ENCODE measurements at regions not wholly inside any gene's neighbourhood (a gene's known extent, or its start where the extent isn't known, plus 50 kb on each side); places are given as distances from the start of the nearest gene placed in this dataset.

DNA sequence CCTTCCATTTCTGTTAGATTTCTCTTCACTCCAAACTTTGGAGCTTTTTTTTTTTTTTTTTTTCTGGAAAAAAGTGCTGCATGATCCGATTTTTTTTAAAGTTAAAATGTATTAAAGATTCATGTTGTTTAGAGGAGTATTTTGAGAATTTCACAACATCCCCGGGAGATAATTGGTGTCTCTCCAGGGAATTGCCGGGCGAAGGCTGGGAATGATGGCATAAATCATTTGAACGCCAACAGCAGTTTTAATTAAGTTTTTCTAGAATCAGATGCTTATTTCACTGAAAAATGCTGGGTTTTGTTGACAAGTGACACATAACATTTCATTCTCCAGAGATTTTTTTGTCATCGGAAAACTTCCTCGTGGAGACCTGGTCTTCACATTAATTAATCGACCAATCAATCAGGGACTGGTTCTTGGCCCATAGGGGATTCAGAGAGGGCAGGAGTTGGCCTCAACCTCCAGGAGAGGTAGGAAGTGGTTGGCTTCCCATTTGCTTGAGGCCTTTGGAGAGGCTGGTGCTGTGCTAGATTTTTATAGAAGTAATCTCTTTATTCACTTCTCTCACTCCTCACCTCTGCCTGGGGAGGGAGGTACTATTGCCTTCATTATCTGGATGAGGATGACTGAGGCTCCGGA is 439.4 kb downstream of the TYW1 start:
- H3K36me3 ChIP-seq: no peaks in the 10 kb centered on the region
- H3K4me2 ChIP-seq: no peak overlapping the region
- H3K4me3 ChIP-seq: no peak overlapping the region
- H3K27ac ChIP-seq: no peak overlapping the region
- TF ChIP-seq Cebpa-rat (IDR thresholded peaks at IDR 0.05): no peak
- peaks cover 12 to 31% (median 23%) of the 10 kb centered on the region in 11 experiments; a peak in 21 of 22 replicates for H3K9me3 ChIP-seq (replicated peaks in 1 of 11)
- no peaks in the 10 kb centered on the region for H3K27me3 ChIP-seq
- no peaks in the 10 kb centered on the region for H3K4me1 ChIP-seq
- H4K20me1 ChIP-seq: no peaks in the 10 kb centered on the region
- no peak overlapping the region for H3K9ac ChIP-seq

DNA sequence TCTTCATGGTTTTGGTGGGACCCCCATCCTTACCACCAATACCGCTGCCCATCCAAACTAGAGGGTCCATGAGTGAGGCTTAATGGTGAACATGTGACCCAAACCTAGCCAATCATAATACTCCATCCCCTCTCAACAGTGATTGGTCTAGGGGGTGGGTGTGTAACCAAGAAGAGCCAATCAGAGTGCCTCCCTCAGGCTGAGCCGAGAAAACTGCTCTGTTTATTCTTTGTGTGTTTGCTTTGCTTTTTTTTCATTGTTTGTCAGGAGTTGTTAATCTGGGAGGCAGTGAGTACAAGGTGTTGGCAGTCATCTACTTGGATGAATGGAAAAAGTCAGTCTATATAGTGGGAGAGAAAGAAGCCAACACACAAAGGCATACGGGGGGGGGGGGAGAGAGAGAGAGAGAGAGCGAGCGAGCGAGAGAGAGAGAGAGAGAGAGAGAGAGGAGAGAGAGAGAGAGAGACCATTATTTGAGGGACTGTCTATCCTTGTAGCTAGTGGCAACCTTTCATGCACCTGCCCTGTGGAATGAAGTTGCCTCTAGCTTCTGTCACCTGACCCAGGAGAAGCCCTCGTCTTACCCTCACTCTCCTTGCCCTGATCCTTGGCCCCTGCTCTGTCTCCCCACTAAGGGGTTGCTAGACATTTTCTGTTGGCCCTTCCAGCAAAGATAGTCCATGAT is 441.7 kb downstream of the TYW1 start:
- H3K4me3 ChIP-seq: no peak overlapping the region

DNA sequence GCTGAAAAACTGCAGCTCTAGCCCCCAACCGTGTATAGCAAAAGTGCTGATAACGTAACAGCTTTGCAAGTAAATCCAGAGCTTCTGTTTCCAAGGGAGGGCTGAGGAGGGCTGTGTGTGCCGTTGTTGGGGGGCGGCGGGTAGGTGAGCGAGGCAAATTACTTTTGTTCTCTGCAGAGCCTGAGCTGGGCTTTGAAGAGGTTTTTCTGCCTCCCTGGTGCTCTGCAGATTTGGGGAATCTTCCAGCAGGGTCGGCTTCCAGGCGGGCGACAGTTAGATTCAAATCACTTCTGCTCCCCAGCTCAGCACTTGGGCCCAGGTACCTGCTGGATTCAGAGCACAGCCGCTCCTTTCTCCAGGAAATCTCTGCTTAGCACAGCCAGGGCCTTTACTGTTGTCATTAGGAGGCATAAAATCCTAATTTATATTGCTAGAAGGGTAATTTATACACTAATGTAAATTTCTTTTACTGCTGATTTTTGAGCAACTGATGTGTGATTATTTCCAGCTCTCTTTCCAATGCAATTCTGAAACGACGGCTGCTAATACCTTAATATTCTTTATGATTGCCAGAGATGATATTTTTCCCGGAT is 442.4 kb downstream of the TYW1 start:
- H3K4me2 ChIP-seq: no peak overlapping the region
- H3K9me3 ChIP-seq (replicated peaks in 1 of 11): peaks cover 4 to 18% (median 9%) of the 10 kb centered on the region in 11 experiments; a peak in 19 of 22 replicates
- H3K9ac ChIP-seq: no peak overlapping the region
- no peaks in the 10 kb centered on the region for H3K27me3 ChIP-seq
- no peak overlapping the region for H3K27ac ChIP-seq
- TF ChIP-seq Cebpa-rat (IDR thresholded peaks at IDR 0.05): no peak
- H3K36me3 ChIP-seq: no peaks in the 10 kb centered on the region
- no peaks in the 10 kb centered on the region for H3K4me1 ChIP-seq
- no peak overlapping the region for H3K4me3 ChIP-seq
- no peaks in the 10 kb centered on the region for H4K20me1 ChIP-seq

More for the DNA sequence above, 441.7 kb downstream of the TYW1 start:
- Histone ChIP-seq H3K4me1 (no peaks in the 10 kb centered on the region), H3K36me3 (no peaks in the 10 kb centered on the region), H3K4me2 (no peak overlapping the region), H3K27ac (no peak overlapping the region), H3K9me3 (replicated peaks in 1 of 11) (peaks cover 10 to 25% (median 15%) of the 10 kb centered on the region in 11 experiments; a peak in 21 of 22 replicates), H4K20me1 (no peaks in the 10 kb centered on the region), H3K27me3 (no peaks in the 10 kb centered on the region), H3K9ac (no peak overlapping the region)
- no peak for TF ChIP-seq Cebpa-rat (IDR thresholded peaks at IDR 0.05)

DNA sequence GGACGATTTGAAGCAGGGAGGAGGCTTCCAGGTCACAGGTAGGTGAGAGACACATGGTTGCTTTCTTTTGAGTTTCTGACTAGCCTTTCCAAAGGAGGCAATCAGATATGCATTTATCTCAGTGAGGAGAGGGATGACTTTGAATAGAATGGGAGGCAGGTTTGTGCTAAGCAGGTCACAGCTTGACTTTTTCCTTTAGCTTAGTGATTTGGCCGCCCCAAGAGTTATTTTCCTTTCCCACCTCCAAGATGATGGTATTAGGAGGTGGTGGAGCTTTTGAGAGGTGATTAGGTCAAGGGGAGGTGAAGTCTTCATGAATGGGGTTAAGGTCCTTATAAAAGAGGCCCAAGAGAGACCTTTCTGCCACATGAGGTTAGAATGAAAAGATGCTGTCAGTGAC is 443.7 kb downstream of the TYW1 start:
- Histone ChIP-seq H3K27me3 (no peaks in the 10 kb centered on the region), H3K4me2 (no peak overlapping the region), H3K9me3 (replicated peaks in 1 of 11) (peaks cover 6 to 18% (median 11%) of the 10 kb centered on the region in 11 experiments; a peak in 16 of 22 replicates)

DNA sequence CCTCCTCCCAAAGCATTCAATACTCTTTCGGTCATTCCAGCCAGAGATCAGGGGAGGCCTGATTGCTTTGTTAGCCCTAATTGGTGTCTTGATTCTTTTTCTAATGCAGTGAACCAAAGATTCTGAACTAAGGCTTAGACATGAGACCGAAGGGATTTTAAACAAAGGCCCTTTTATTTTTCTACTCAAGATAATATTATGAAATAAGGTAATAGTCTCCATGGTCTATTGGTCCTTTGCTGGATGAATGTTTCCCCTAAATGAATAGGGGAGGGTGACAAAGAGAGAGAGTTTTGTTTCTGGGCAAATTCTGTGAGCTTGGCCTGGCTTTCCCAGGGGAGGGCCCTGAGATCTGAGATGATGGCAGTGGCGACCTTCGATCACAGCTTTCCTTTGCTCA is 449.1 kb downstream of the TYW1 start:
- H3K4me1 ChIP-seq: peaks cover 0 to 9% (median 0%) of the 10 kb centered on the region in 10 experiments; a peak in 3 of 20 replicates
- peaks cover 6 to 18% (median 13%) of the 10 kb centered on the region in 11 experiments; a peak in 18 of 22 replicates for H3K9me3 ChIP-seq (replicated peaks in 1 of 11)
- no peaks in the 10 kb centered on the region; a peak in 1 of 22 replicates for H3K36me3 ChIP-seq
- no peak for TF ChIP-seq Cebpa-rat (IDR thresholded peaks at IDR 0.05)
- no peaks in the 10 kb centered on the region for H3K27me3 ChIP-seq
- no peaks in the 10 kb centered on the region for H4K20me1 ChIP-seq
- H3K4me2 ChIP-seq: peak overlapping the region in 2 of 11 experiments; percentile 17 to 26; a peak in 2 of 22 replicates
- no peak overlapping the region for H3K27ac ChIP-seq
- H3K4me3 ChIP-seq: no peak overlapping the region
- no peak overlapping the region for H3K9ac ChIP-seq

More for the DNA sequence above, 443.7 kb downstream of the TYW1 start:
- Histone ChIP-seq H3K36me3 (no peaks in the 10 kb centered on the region; a peak in 1 of 22 replicates), H3K4me3 (no peak overlapping the region), H3K9ac (no peak overlapping the region), H3K4me1 (no peaks in the 10 kb centered on the region), H4K20me1 (no peaks in the 10 kb centered on the region), H3K27ac (no peak overlapping the region)
- no peak for TF ChIP-seq Cebpa-rat (IDR thresholded peaks at IDR 0.05)

DNA sequence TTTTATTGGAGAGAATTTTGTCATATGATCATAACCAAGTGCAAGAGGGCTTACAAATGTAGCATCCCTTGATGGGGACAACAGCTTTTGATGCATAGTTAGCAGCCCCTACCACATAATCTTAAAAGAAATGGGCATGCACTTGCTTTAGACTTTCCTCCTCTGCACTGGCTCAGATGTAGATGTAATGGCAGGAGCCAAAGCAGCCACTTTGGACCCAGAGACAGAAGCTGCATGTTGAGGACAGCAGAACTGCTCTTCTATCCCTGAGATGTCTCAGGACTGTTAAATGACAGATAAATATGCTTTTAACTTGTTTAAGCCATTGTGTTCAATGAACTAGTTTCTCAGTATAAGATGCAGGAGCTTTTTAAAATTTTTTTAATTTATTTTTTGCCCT is 450.7 kb downstream of the TYW1 start:
- Histone ChIP-seq H3K9ac (no peak overlapping the region), H3K9me3 (replicated peaks in 1 of 11) (peaks cover 6 to 18% (median 13%) of the 10 kb centered on the region in 11 experiments; a peak in 18 of 22 replicates), H3K36me3 (no peaks in the 10 kb centered on the region; a peak in 1 of 22 replicates), H4K20me1 (no peaks in the 10 kb centered on the region), H3K4me1 (peaks cover 0 to 9% (median 0%) of the 10 kb centered on the region in 10 experiments; a peak in 3 of 20 replicates), H3K4me2 (no peak overlapping the region), H3K27ac (no peak overlapping the region), H3K27me3 (no peaks in the 10 kb centered on the region), H3K4me3 (no peak overlapping the region)
- TF ChIP-seq Cebpa-rat (IDR thresholded peaks at IDR 0.05): no peak

DNA sequence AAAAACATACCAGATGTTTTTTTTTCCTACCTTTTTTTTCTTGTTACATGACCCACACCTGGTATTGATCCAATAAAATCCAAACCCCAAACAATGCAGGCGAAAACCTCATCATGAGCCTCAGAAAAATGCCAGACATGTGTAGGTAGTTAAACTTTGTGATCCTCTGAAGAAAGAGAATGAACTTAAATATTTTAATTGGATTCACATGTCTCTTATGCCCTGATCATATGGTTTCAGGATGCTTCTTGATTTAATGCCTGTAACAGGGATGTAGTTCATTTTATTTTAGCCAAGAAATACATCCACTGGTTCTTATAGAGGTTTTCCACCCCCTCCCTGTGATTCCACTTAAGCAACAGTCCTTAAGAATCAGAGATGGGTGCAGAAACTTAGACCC is 451.6 kb downstream of the TYW1 start:
- Histone ChIP-seq H3K36me3 (no peaks in the 10 kb centered on the region; a peak in 1 of 22 replicates), H3K4me2 (no peak overlapping the region), H3K9ac (no peak overlapping the region), H3K4me3 (no peak overlapping the region), H3K27ac (no peak overlapping the region), H3K9me3 (replicated peaks in 1 of 11) (peaks cover 6 to 18% (median 13%) of the 10 kb centered on the region in 11 experiments; a peak in 18 of 22 replicates), H3K4me1 (peaks cover 0 to 9% (median under 1%) of the 10 kb centered on the region in 10 experiments; a peak in 8 of 20 replicates), H4K20me1 (no peaks in the 10 kb centered on the region), H3K27me3 (no peaks in the 10 kb centered on the region)
- TF ChIP-seq Cebpa-rat (IDR thresholded peaks at IDR 0.05): no peak

DNA sequence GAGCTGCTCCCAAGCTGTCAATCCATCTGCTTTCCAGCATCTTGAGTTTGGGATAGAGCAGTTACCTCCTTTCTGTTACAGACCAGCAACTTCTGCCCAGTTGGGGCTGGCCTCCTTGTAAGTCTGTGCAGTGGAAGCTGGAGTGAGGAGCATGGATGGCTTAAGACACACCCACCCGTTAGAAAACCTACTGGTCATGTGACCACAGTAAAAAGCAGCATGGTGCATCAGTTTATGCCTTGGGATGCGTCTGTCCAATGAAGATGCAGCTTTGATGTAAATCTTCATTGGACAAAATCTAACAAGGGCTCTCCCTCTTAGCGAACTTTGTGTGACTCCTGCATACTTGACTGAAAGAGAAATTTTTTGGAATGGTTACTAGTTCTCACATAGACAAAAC is 453.5 kb downstream of the TYW1 start:
- peaks cover 0 to 13% (median 3%) of the 10 kb centered on the region in 11 experiments; a peak in 12 of 22 replicates for H3K9me3 ChIP-seq (replicated peaks in 1 of 11)
- H3K4me3 ChIP-seq: no peak overlapping the region
- no peaks in the 10 kb centered on the region for H3K36me3 ChIP-seq
- H3K9ac ChIP-seq: no peak overlapping the region
- no peak overlapping the region for H3K4me2 ChIP-seq
- H3K27me3 ChIP-seq: peaks cover 0 to 5% (median 0%) of the 10 kb centered on the region in 11 experiments; a peak in 1 of 22 replicates
- H3K4me1 ChIP-seq: peaks cover 13 to 28% (median 19%) of the 10 kb centered on the region in 10 experiments
- no peak overlapping the region for H3K27ac ChIP-seq
- peaks cover 0 to 4% (median 0%) of the 10 kb centered on the region in 11 experiments; a peak in 1 of 22 replicates for H4K20me1 ChIP-seq
- TF ChIP-seq Cebpa-rat (IDR thresholded peaks at IDR 0.05): no peak

DNA sequence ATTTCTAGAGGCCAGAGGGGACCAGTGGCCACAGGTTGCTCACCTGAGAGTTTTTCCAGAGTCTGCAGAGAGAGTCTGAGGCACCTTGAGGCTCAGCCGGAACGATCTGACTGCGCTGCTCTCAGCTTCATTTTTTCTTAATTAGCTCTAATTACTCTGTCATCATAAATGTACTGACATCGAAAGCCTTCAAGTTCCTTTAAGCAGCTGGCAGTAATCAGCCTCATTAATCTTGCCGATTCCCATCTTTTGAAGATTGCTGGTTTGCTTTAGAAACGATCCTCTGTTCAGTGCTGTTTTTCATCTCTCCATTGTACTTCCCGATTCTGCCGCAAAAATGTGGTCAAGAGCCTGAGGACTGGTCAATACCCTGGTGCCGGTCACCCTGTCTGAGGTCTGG is 454.7 kb downstream of the TYW1 start:
- H3K27ac ChIP-seq: no peak overlapping the region
- no peaks in the 10 kb centered on the region for H3K36me3 ChIP-seq
- peaks cover 0 to 4% (median 0%) of the 10 kb centered on the region in 11 experiments; a peak in 1 of 22 replicates for H4K20me1 ChIP-seq
- no peak for TF ChIP-seq Cebpa-rat (IDR thresholded peaks at IDR 0.05)
- no peak overlapping the region for H3K4me2 ChIP-seq
- H3K4me3 ChIP-seq: no peak overlapping the region
- peaks cover 19 to 32% (median 30%) of the 10 kb centered on the region in 10 experiments for H3K4me1 ChIP-seq
- no peak overlapping the region for H3K9ac ChIP-seq
- peaks cover 0 to 10% (median 0%) of the 10 kb centered on the region in 11 experiments; a peak in 6 of 22 replicates for H3K9me3 ChIP-seq (replicated peaks in 1 of 11)
- peaks cover 0 to 7% (median 0%) of the 10 kb centered on the region in 11 experiments; a peak in 1 of 22 replicates for H3K27me3 ChIP-seq

All from BLaER1 treated with 17β-estradiol and CSF1 and Interleukin-3, amounts not matched to agents 10 nM and 100 nM (cell line).